ENCODE measurements at regions not wholly inside any gene's neighbourhood (a gene's known extent, or its start where the extent isn't known, plus 50 kb on each side); places are given as distances from the start of the nearest gene placed in this dataset.

GRCh38 chr10:124238367-124238766, 145.0 kb upstream of the CHST15 start:
- no TSS peak for BruUV-seq (replicated peaks)
- Histone ChIP-seq H3K4me3 (ENCODE audit: low read depth, low read length, poor library complexity, severe bottlenecking) (no peak overlapping the region), H3K79me2 (ENCODE audit: insufficient read depth, low read depth, low read length) (no peaks in the 10 kb centered on the region), H3K27ac (ENCODE audit: low read depth, low read length, poor library complexity, severe bottlenecking) (no peak overlapping the region), H4K20me1 (ENCODE audit: insufficient read depth, low read length) (no peaks in the 10 kb centered on the region), H3K4me1 (ENCODE audit: insufficient read depth, low read length, poor library complexity, severe bottlenecking) (no peaks in the 10 kb centered on the region), H3K4me2 (ENCODE audit: low read length) (no peak overlapping the region), H3K9me3 (ENCODE audit: low read length) (no peaks in the 10 kb centered on the region), H2AFZ (ENCODE audit: low read length) (no peak overlapping the region), H3K36me3 (ENCODE audit: insufficient read depth, low read length) (no peaks in the 10 kb centered on the region), H3K9me2 (ENCODE audit: insufficient read depth, low read length) (no peaks in the 10 kb centered on the region)
- ChIA-PET CTCF (ENCODE audit: unreplicated experiment) (no interaction called here), POLR2A (interaction anchor here (0.7 kb wide), 1 partner anchor 141 kb away, joined by 3 read pairs; no protein-coding TSS in a partner anchor)
- DNase-seq (ENCODE audit: low spot score), result no peak
- intact Hi-C loops (cut with micrococcal nuclease; ENCODE audit: unreplicated experiment), result no loop called here
- TF ChIP-seq EZH2phosphoT487 (IDR thresholded peaks at IDR 0.05; ENCODE audit: borderline replicate concordance, low read depth, low read length) (no peak), CTCF (conservative IDR thresholded peaks at IDR 0.05; ENCODE audit: low read length) (no peak)

- intact Hi-C loops (cut with micrococcal nuclease; ENCODE audit: unreplicated experiment), result no loop called here
- Histone ChIP-seq H3K79me2 (ENCODE audit: insufficient read depth, low read depth, low read length) (no peaks in the 10 kb centered on the region), H3K4me3 (ENCODE audit: low read depth, low read length, poor library complexity, severe bottlenecking) (no peak overlapping the region), H3K36me3 (ENCODE audit: insufficient read depth, low read length) (no peaks in the 10 kb centered on the region), H3K9me2 (ENCODE audit: insufficient read depth, low read length) (no peaks in the 10 kb centered on the region), H3K27ac (ENCODE audit: low read depth, low read length, poor library complexity, severe bottlenecking) (no peak overlapping the region), H3K4me2 (ENCODE audit: low read length) (no peak overlapping the region), H3K9me3 (ENCODE audit: low read length) (no peaks in the 10 kb centered on the region), H2AFZ (ENCODE audit: low read length) (no peak overlapping the region), H3K4me1 (ENCODE audit: insufficient read depth, low read length, poor library complexity, severe bottlenecking) (no peaks in the 10 kb centered on the region), H4K20me1 (ENCODE audit: insufficient read depth, low read length) (no peaks in the 10 kb centered on the region)
- no TSS peak for BruUV-seq (replicated peaks)
- no peak for DNase-seq (ENCODE audit: low spot score)
- CTCF ChIA-PET (ENCODE audit: unreplicated experiment), result no interaction called here
- POLR2A ChIA-PET, result no interaction called here
- no peak for TF ChIP-seq EZH2phosphoT487 (IDR thresholded peaks at IDR 0.05; ENCODE audit: borderline replicate concordance, low read depth, low read length)
These were observed 144.0 kb upstream of the CHST15 start for GRCh38 chr10:124237282-124237961.

GRCh38 chr10:124236816-124237215, 143.4 kb upstream of the CHST15 start:
- POLR2A ChIA-PET, result interaction anchor here (0.6 kb wide), 1 partner anchor 99 kb away, joined by 3 read pairs; no protein-coding TSS in a partner anchor
- CTCF ChIA-PET (ENCODE audit: unreplicated experiment), result no interaction called here
- TF ChIP-seq EZH2phosphoT487 (IDR thresholded peaks at IDR 0.05; ENCODE audit: borderline replicate concordance, low read depth, low read length), result no peak
- TF ChIP-seq CTCF (conservative IDR thresholded peaks at IDR 0.05; ENCODE audit: low read length), result no peak
- no peaks in the 10 kb centered on the region for H3K36me3 ChIP-seq (ENCODE audit: insufficient read depth, low read length)
- H2AFZ ChIP-seq (ENCODE audit: low read length), result no peak overlapping the region
- H3K4me2 ChIP-seq (ENCODE audit: low read length), result no peak overlapping the region
- BruUV-seq (replicated peaks), result no TSS peak
- H3K4me1 ChIP-seq (ENCODE audit: insufficient read depth, low read length, poor library complexity, severe bottlenecking), result no peaks in the 10 kb centered on the region
- no peaks in the 10 kb centered on the region for H4K20me1 ChIP-seq (ENCODE audit: insufficient read depth, low read length)
- no peaks in the 10 kb centered on the region for H3K79me2 ChIP-seq (ENCODE audit: insufficient read depth, low read depth, low read length)
- intact Hi-C loops (cut with micrococcal nuclease; ENCODE audit: unreplicated experiment), result no loop called here
- no peak overlapping the region for H3K27ac ChIP-seq (ENCODE audit: low read depth, low read length, poor library complexity, severe bottlenecking)
- no peak overlapping the region for H3K4me3 ChIP-seq (ENCODE audit: low read depth, low read length, poor library complexity, severe bottlenecking)
- DNase-seq (ENCODE audit: low spot score), result no peak
- H3K9me2 ChIP-seq (ENCODE audit: insufficient read depth, low read length), result no peaks in the 10 kb centered on the region
- no peaks in the 10 kb centered on the region for H3K9me3 ChIP-seq (ENCODE audit: low read length)
